ENCODE measurements at regions not wholly inside any gene's neighbourhood (a gene's known extent, or its start where the extent isn't known, plus 50 kb on each side); places are given as distances from the start of the nearest gene placed in this dataset.
A peak's percentile ranks its signal among the peaks of the same experiment; 100 is the strongest.

GRCh38 chrX:15142084-15142715 lies 127.7 kb downstream of the ASB9 start:
- no peak for DNase-seq
- no peaks in the 10 kb centered on the region for H3K9me3 ChIP-seq
- H3K36me3 ChIP-seq, result no peaks in the 10 kb centered on the region
- H3K4me3 ChIP-seq, result no peak overlapping the region
- H3K27me3 ChIP-seq, result no peaks in the 10 kb centered on the region

GRCh38 chrX:15136795-15137194 lies 133.1 kb downstream of the ASB9 start:
- no peak for DNase-seq

GRCh38 chrX:15129412-15129811 lies 140.5 kb downstream of the ASB9 start:
- H3K27me3 ChIP-seq, result no peaks in the 10 kb centered on the region
- H3K4me3 ChIP-seq, result no peak overlapping the region

More at GRCh38 chrX:15136795-15137194, 133.1 kb downstream of the ASB9 start:
- Histone ChIP-seq H3K27me3 (no peaks in the 10 kb centered on the region), H3K9me3 (no peaks in the 10 kb centered on the region), H3K4me3 (no peak overlapping the region), H3K36me3 (no peaks in the 10 kb centered on the region)

GRCh38 chrX:15128861-15129260 lies 141.0 kb downstream of the ASB9 start:
- H3K27me3 ChIP-seq, result no peaks in the 10 kb centered on the region
- H3K9me3 ChIP-seq, result no peaks in the 10 kb centered on the region
- DNase-seq, result no peak
- H3K4me3 ChIP-seq, result no peak overlapping the region
- no peaks in the 10 kb centered on the region for H3K36me3 ChIP-seq

More at GRCh38 chrX:15129412-15129811, 140.5 kb downstream of the ASB9 start:
- no peak for DNase-seq
- Histone ChIP-seq H3K36me3 (no peaks in the 10 kb centered on the region), H3K9me3 (no peaks in the 10 kb centered on the region)

- Histone ChIP-seq H3K4me3 (no peak overlapping the region), H3K36me3 (no peaks in the 10 kb centered on the region), H3K27me3 (no peaks in the 10 kb centered on the region), H3K9me3 (no peaks in the 10 kb centered on the region)
- DNase-seq, result no peak
Measured at GRCh38 chrX:15127010-15127409, 142.9 kb downstream of the ASB9 start.

GRCh38 chrX:15116900-15117299 lies 153.0 kb downstream of the ASB9 start:
- no peak for DNase-seq
- Histone ChIP-seq H3K27me3 (no peaks in the 10 kb centered on the region), H3K36me3 (no peaks in the 10 kb centered on the region), H3K4me3 (no peak overlapping the region), H3K9me3 (no peaks in the 10 kb centered on the region)

GRCh38 chrX:15114743-15115566 lies 154.9 kb downstream of the ASB9 start:
- Histone ChIP-seq H3K9me3 (no peaks in the 10 kb centered on the region), H3K4me3 (no peak overlapping the region), H3K27me3 (no peaks in the 10 kb centered on the region), H3K36me3 (no peaks in the 10 kb centered on the region)
- no peak for DNase-seq

- Histone ChIP-seq H3K4me3 (no peak overlapping the region), H3K36me3 (no peaks in the 10 kb centered on the region), H3K9me3 (no peaks in the 10 kb centered on the region), H3K27me3 (no peaks in the 10 kb centered on the region)
- DNase-seq, result no peak
Measured at GRCh38 chrX:15107367-15107988, 162.4 kb downstream of the ASB9 start.

- Histone ChIP-seq H3K4me3 (no peak overlapping the region), H3K36me3 (no peaks in the 10 kb centered on the region), H3K9me3 (no peaks in the 10 kb centered on the region), H3K27me3 (no peaks in the 10 kb centered on the region)
- DNase-seq, result no peak
Measured at GRCh38 chrX:15098505-15098904, 171.4 kb downstream of the ASB9 start.

GRCh38 chrX:15087747-15088146 lies 182.1 kb downstream of the ASB9 start:
- Histone ChIP-seq H3K36me3 (no peaks in the 10 kb centered on the region), H3K27me3 (no peaks in the 10 kb centered on the region), H3K9me3 (no peaks in the 10 kb centered on the region), H3K4me3 (no peak overlapping the region)
- DNase-seq, result no peak

GRCh38 chrX:15073313-15073712 lies 196.6 kb downstream of the ASB9 start:
- H3K36me3 ChIP-seq, result no peaks in the 10 kb centered on the region

GRCh38 chrX:15072880-15073279 lies 197.0 kb downstream of the ASB9 start:
- DNase-seq, result no peak
- Histone ChIP-seq H3K36me3 (no peaks in the 10 kb centered on the region), H3K27me3 (no peaks in the 10 kb centered on the region), H3K4me3 (no peak overlapping the region), H3K9me3 (no peaks in the 10 kb centered on the region)

More at GRCh38 chrX:15073313-15073712, 196.6 kb downstream of the ASB9 start:
- Histone ChIP-seq H3K9me3 (no peaks in the 10 kb centered on the region), H3K4me3 (no peak overlapping the region), H3K27me3 (no peaks in the 10 kb centered on the region)
- DNase-seq, result no peak

GRCh38 chrX:15072259-15072658 lies 197.6 kb downstream of the ASB9 start:
- DNase-seq, result no peak
- no peaks in the 10 kb centered on the region for H3K27me3 ChIP-seq
- H3K9me3 ChIP-seq, result no peaks in the 10 kb centered on the region
- no peaks in the 10 kb centered on the region for H3K36me3 ChIP-seq
- no peak overlapping the region for H3K4me3 ChIP-seq

- DNase-seq, result no peak
- Histone ChIP-seq H3K4me3 (no peak overlapping the region), H3K36me3 (no peaks in the 10 kb centered on the region), H3K27me3 (no peaks in the 10 kb centered on the region), H3K9me3 (no peaks in the 10 kb centered on the region)
Measured at GRCh38 chrX:15059474-15059873, 186.3 kb downstream of the MOSPD2 start.

GRCh38 chrX:15056044-15056443 lies 182.8 kb downstream of the MOSPD2 start:
- no peak for DNase-seq
- no peaks in the 10 kb centered on the region for H3K9me3 ChIP-seq
- no peaks in the 10 kb centered on the region for H3K27me3 ChIP-seq
- H3K36me3 ChIP-seq, result no peaks in the 10 kb centered on the region
- no peak overlapping the region for H3K4me3 ChIP-seq

GRCh38 chrX:15055146-15055930 lies 182.1 kb downstream of the MOSPD2 start:
- Histone ChIP-seq H3K9me3 (no peaks in the 10 kb centered on the region), H3K4me3 (no peak overlapping the region), H3K36me3 (no peaks in the 10 kb centered on the region), H3K27me3 (no peaks in the 10 kb centered on the region)
- DNase-seq, result peak; percentile 31

GRCh38 chrX:15050395-15050794 lies 177.2 kb downstream of the MOSPD2 start:
- no peaks in the 10 kb centered on the region for H3K9me3 ChIP-seq
- no peaks in the 10 kb centered on the region for H3K36me3 ChIP-seq
- H3K27me3 ChIP-seq, result no peaks in the 10 kb centered on the region
- DNase-seq, result no peak
- no peak overlapping the region for H3K4me3 ChIP-seq

Measured in MG63 (cell line).